A549 (cell line): ENCODE measurements at regions not wholly inside any gene's neighbourhood (a gene's known extent, or its start where the extent isn't known, plus 50 kb on each side); places are given as distances from the start of the nearest gene placed in this dataset.

Experiments
- ATAC-seq, 2 experiments: fragments of 200-7000 bp in 1 of 2; fragments of >200 bp in 1 of 2; cut with Nextera tagmentation in 1 of 2; cut with Tn5 transposase in 1 of 2; 3 replicates each; pipeline versions ENCODE4 v1.8.0 to v1.9.1; 2018 to 2020; ENCODE audit warnings: mild to moderate bottlenecking in 1 of 2, moderate library complexity in 1 of 2
- CTCF ChIA-PET: fragments of 300-600 bp; sonication (Branson Sonifier 250); formaldehyde crosslinking; extraction: SDS; loops from one replicate; lab custom pipeline; 2021; ENCODE audit warnings: antibody characterized with exemption, inconsistent platforms; lab: Yijun Ruan, JAX
- POLR2A ChIA-PET: fragments of 350-600 bp; formaldehyde crosslinking; extraction: SDS; loops from one replicate; lab custom pipeline; 2021; ENCODE audit warnings: antibody characterized with exemption, inconsistent platforms; lab: Yijun Ruan, JAX
- DNase-seq, 2 experiments: peaks; one replicate each; pipeline versions ENCODE4 v3.0.0 to v3.0.0-alpha.2; 2011 to 2016; ENCODE audit warnings: low read depth in 1 of 2, low spot score in 1 of 2
- FAIRE-seq: peaks from 2 replicates; lab custom pipeline; 2011; peaks lifted over from hg19 to GRCh38; lab: Jason Lieb, UNC
- H3K27ac ChIP-seq, 2 experiments: fragments of >200 bp; sonication (Bioruptor Twin); formaldehyde crosslinking; 3 replicates each; pipeline ENCODE4 v1.5.1; 2016 to 2017
- H3K4me1 ChIP-seq: fragments of >200 bp; sonication (Bioruptor Twin); formaldehyde crosslinking; 3 replicates; pipeline ENCODE4 v1.6.1; 2016
- H3K4me2 ChIP-seq: fragments of >200 bp; sonication (Bioruptor Twin); formaldehyde crosslinking; 3 replicates; pipeline ENCODE4 v1.6.1; 2016
- H3K4me3 ChIP-seq: fragments of >200 bp; sonication (Bioruptor Twin); formaldehyde crosslinking; 3 replicates; pipeline ENCODE4 v1.5.1; 2016
- H3K9me3 ChIP-seq: fragments of >200 bp; sonication (Bioruptor Twin); formaldehyde crosslinking; 3 replicates; pipeline ENCODE4 v1.6.1; 2016
- ATOH8 ChIP-seq: fragments of 250-450 bp; sonication (Bioruptor Pico); IDR thresholded peaks from 2 replicates; pipeline ENCODE4 v1.5.0; 2020; ENCODE audit warnings: low read depth, mild to moderate bottlenecking, moderate library complexity
- BCL3 ChIP-seq: fragments of >200 bp; sonication (Bioruptor Twin); formaldehyde crosslinking; IDR thresholded peaks from 3 replicates; pipeline ENCODE4 v1.6.1; 2016
- BHLHE40 ChIP-seq: IDR thresholded peaks from 2 replicates; pipeline ENCODE4 v1.6.1; 2012; ENCODE audit warnings: low read depth, low read length, inconsistent platforms
- CBX2 ChIP-seq: fragments of 200-600 bp; sonication (generic); IDR thresholded peaks from 2 replicates; pipeline ENCODE4 v1.6.1; 2016; ENCODE audit warnings: low read depth, mild to moderate bottlenecking, borderline replicate concordance
- CEBPB ChIP-seq, 2 experiments: fragments of >200 bp in 1 of 2; sonication (Bioruptor Twin) in 1 of 2; formaldehyde crosslinking in 1 of 2; IDR thresholded peaks; 2 replicates each; pipeline ENCODE4 v1.6.1; 2012 to 2016
- E2F6 ChIP-seq: IDR thresholded peaks from 2 replicates; pipeline ENCODE4 v1.6.1; 2012; ENCODE audit warnings: low read depth, borderline replicate concordance
- ELK1 ChIP-seq: fragments of 150-350 bp; IDR thresholded peaks from 2 replicates; pipeline ENCODE4 v1.6.1; 2014; ENCODE audit warnings: low read depth, mild to moderate bottlenecking, low read length
- FOSB ChIP-seq: fragments of 250-450 bp; sonication (Bioruptor Pico); IDR thresholded peaks from 2 replicates; pipeline ENCODE4 v1.5.0; 2020; ENCODE audit warnings: mild to moderate bottlenecking, moderate library complexity
- FOSL2 ChIP-seq, 2 experiments: fragments of 450-650 bp in 1 of 2; fragments of >200 bp in 1 of 2; sonication (Bioruptor Twin) in 1 of 2; formaldehyde crosslinking; IDR thresholded peaks; 2 replicates each; pipeline versions ENCODE4 v1.5.0 to v1.6.1; 2016 to 2020; ENCODE audit warnings: mild to moderate bottlenecking in 1 of 2, moderate library complexity in 1 of 2
- GATA3 ChIP-seq: IDR thresholded peaks from 2 replicates; pipeline ENCODE4 v1.6.1; 2012; ENCODE audit warnings: borderline replicate concordance
- HDAC2 ChIP-seq: fragments of 200-600 bp; sonication (generic); IDR thresholded peaks from 2 replicates; pipeline ENCODE4 v1.6.1; 2016
- HES2 ChIP-seq: fragments of >200 bp; sonication (Bioruptor Twin); formaldehyde crosslinking; IDR thresholded peaks from 2 replicates; pipeline ENCODE4 v1.6.1; 2016
- HOXA7 ChIP-seq: fragments of 250-450 bp; sonication (Bioruptor Pico); IDR thresholded peaks from 2 replicates; pipeline ENCODE4 v1.5.0; 2020; ENCODE audit warnings: mild to moderate bottlenecking, moderate library complexity
- HOXB5 ChIP-seq: fragments of 250-450 bp; sonication (Bioruptor Pico); IDR thresholded peaks from 2 replicates; pipeline ENCODE4 v1.5.0; 2020; ENCODE audit warnings: mild to moderate bottlenecking, moderate library complexity
- KDM1A ChIP-seq: fragments of 200-600 bp; sonication (generic); IDR thresholded peaks from 2 replicates; pipeline ENCODE4 v1.6.1; 2016; ENCODE audit warnings: low read depth, mild to moderate bottlenecking
- KDM5A ChIP-seq: fragments of 200-600 bp; sonication (generic); IDR thresholded peaks from 2 replicates; pipeline ENCODE4 v1.6.1; 2016; ENCODE audit warnings: antibody characterized with exemption, mild to moderate bottlenecking
- MAX ChIP-seq: IDR thresholded peaks from 2 replicates; pipeline ENCODE4 v1.6.1; 2012
- MAZ ChIP-seq: fragments of 150-350 bp; IDR thresholded peaks from 2 replicates; pipeline ENCODE4 v1.6.1; 2014; ENCODE audit warnings: antibody characterized with exemption, low read depth, low read length, borderline replicate concordance
- NFE2L2 ChIP-seq: fragments of 150-350 bp; conservative IDR thresholded peaks from 2 replicates; pipeline ENCODE4 v1.6.1; 2014; ENCODE audit warnings: low read length
- PHF8 ChIP-seq: fragments of 200-600 bp; sonication (generic); IDR thresholded peaks from 2 replicates; pipeline ENCODE4 v1.6.1; 2016; ENCODE audit warnings: low read depth, mild to moderate bottlenecking, antibody characterized with exemption, moderate library complexity, borderline replicate concordance
- RAD21 ChIP-seq, 2 experiments: fragments of >200 bp in 1 of 2; sonication (Bioruptor Twin) in 1 of 2; formaldehyde crosslinking in 1 of 2; IDR thresholded peaks in 1 of 2; conservative IDR thresholded peaks in 1 of 2; 2 replicates in 1 of 2; 3 replicates in 1 of 2; pipeline ENCODE4 v1.6.1; 2012 to 2018; ENCODE audit warnings: inconsistent platforms in 1 of 2
- RARB ChIP-seq: fragments of 250-450 bp; sonication (Bioruptor Pico); IDR thresholded peaks from 2 replicates; pipeline ENCODE4 v1.8.0; 2021; ENCODE audit warnings: mild to moderate bottlenecking, moderate library complexity
- RNF2 ChIP-seq: fragments of 200-600 bp; sonication (generic); IDR thresholded peaks from 2 replicates; pipeline ENCODE4 v1.6.1; 2016; ENCODE audit warnings: low read depth, mild to moderate bottlenecking, antibody characterized with exemption, moderate library complexity, borderline replicate concordance
- SMC3 ChIP-seq: fragments of >200 bp; sonication (Bioruptor Twin); formaldehyde crosslinking; IDR thresholded peaks from 3 replicates; pipeline ENCODE4 v1.6.1; 2018; ENCODE audit warnings: inconsistent platforms
- SREBF2 ChIP-seq: fragments of 450-650 bp; IDR thresholded peaks from 2 replicates; pipeline ENCODE4 v1.6.1; 2014; ENCODE audit warnings: mild to moderate bottlenecking, moderate library complexity
- USF2 ChIP-seq: fragments of 450-650 bp; IDR thresholded peaks from 2 replicates; pipeline ENCODE4 v1.6.1; 2014; ENCODE audit warnings: antibody characterized with exemption
- ZFP36 ChIP-seq: fragments of 450-650 bp; IDR thresholded peaks from 2 replicates; pipeline ENCODE4 v1.6.1; 2014; ENCODE audit warnings: borderline replicate concordance; ENCODE audit not compliant: partially characterized antibody
- ZSCAN20 ChIP-seq: fragments of 250-450 bp; sonication (Bioruptor Pico); IDR thresholded peaks from 2 replicates; pipeline ENCODE4 v1.8.0; 2022; ENCODE audit warnings: mild to moderate bottlenecking, moderate library complexity
- WGBS: methylation state at CpG from one replicate; pipeline ENCODE4 v1.1.6; 2017; ENCODE audit errors: missing lambda C conversion rate; 5-methylcytosine and 5-hydroxymethylcytosine counted together

GRCh38 chr5:99773290-99773689, 761.9 kb upstream of the FAM174A start:
- H3K4me2 ChIP-seq = no peak overlapping the region
- DNase-seq = no peak
- ChIA-PET POLR2A (no interaction called here), CTCF (no interaction called here)
- H3K4me1 ChIP-seq = no peaks in the 10 kb centered on the region
- no peak for ATAC-seq
- H3K27ac ChIP-seq = no peak overlapping the region
- no peaks in the 10 kb centered on the region for H3K9me3 ChIP-seq
- FAIRE-seq = no peak
- no peak overlapping the region for H3K4me3 ChIP-seq
- TF ChIP-seq RNF2 (no peak), SREBF2 (no peak), GATA3 (no peak), BCL3 (no peak), MAX (no peak), USF2 (no peak), NFE2L2 (no peak), RAD21 (conservative IDR thresholded peaks at IDR 0.05 in 1 of 2, IDR thresholded peaks at IDR 0.05 in 1 of 2) (no peak), ZSCAN20 (CRISPR knock-in tag) (no peak), BHLHE40 (no peak), ZFP36 (no peak), CBX2 (no peak), SMC3 (no peak), CEBPB (IDR thresholded peaks at IDR 0.05) (no peak), E2F6 (no peak), HES2 (no peak), FOSB (no peak), KDM5A (no peak), ELK1 (no peak), HDAC2 (no peak)
- WGBS = 3% methylated on average over 1 of the region's 1 CpG

GRCh38 chr5:99771296-99771695, 763.9 kb upstream of the FAM174A start:
- DNase-seq (no peak), FAIRE-seq (no peak), ATAC-seq (no peak)
- Histone ChIP-seq H3K27ac (no peak overlapping the region), H3K4me1 (no peaks in the 10 kb centered on the region), H3K9me3 (no peaks in the 10 kb centered on the region), H3K4me2 (no peak overlapping the region), H3K4me3 (no peak overlapping the region)
- CTCF ChIA-PET = no interaction called here
- POLR2A ChIA-PET = no interaction called here
- 95% methylated on average over 1 of the region's 1 CpG for WGBS
- TF ChIP-seq USF2 = no peak
- TF ChIP-seq RAD21 (conservative IDR thresholded peaks at IDR 0.05 in 1 of 2, IDR thresholded peaks at IDR 0.05 in 1 of 2) = no peak
- TF ChIP-seq MAZ = no peak
- no peak for TF ChIP-seq BCL3
- TF ChIP-seq KDM5A = no peak
- no peak for TF ChIP-seq HDAC2
- TF ChIP-seq HOXB5 (CRISPR knock-in tag) = no peak
- TF ChIP-seq BHLHE40 = no peak
- no peak for TF ChIP-seq KDM1A
- no peak for TF ChIP-seq ATOH8
- no peak for TF ChIP-seq RARB (CRISPR knock-in tag)
- TF ChIP-seq FOSL2 (IDR thresholded peaks at IDR 0.05) = no peak
- no peak for TF ChIP-seq FOSL2 (CRISPR knock-in tag; IDR thresholded peaks at IDR 0.05)
- TF ChIP-seq PHF8 = no peak
- no peak for TF ChIP-seq HOXA7
